ENCODE measurements at regions not wholly inside any gene's neighbourhood (a gene's known extent, or its start where the extent isn't known, plus 50 kb on each side); places are given as distances from the start of the nearest gene placed in this dataset.
"Not testable (repeated sequence)": the region's sequence is repeated elsewhere in the genome, so short reads cannot be mapped to it uniquely, and the experiment has no call there.

- not testable (repeated sequence) for TF ChIP-seq CTCF, POLR2AphosphoS5, EP300, POLR2A (IDR thresholded peaks at IDR 0.05)
These were observed 127.9 kb downstream of the ARRDC4 start for GRCh38 chr15:98088307-98088945.

Measured in gastroesophageal sphincter (tissue), 3 donors.